ENCODE measurements at regions not wholly inside any gene's neighbourhood (a gene's known extent, or its start where the extent isn't known, plus 50 kb on each side); places are given as distances from the start of the nearest gene placed in this dataset.

DNA sequence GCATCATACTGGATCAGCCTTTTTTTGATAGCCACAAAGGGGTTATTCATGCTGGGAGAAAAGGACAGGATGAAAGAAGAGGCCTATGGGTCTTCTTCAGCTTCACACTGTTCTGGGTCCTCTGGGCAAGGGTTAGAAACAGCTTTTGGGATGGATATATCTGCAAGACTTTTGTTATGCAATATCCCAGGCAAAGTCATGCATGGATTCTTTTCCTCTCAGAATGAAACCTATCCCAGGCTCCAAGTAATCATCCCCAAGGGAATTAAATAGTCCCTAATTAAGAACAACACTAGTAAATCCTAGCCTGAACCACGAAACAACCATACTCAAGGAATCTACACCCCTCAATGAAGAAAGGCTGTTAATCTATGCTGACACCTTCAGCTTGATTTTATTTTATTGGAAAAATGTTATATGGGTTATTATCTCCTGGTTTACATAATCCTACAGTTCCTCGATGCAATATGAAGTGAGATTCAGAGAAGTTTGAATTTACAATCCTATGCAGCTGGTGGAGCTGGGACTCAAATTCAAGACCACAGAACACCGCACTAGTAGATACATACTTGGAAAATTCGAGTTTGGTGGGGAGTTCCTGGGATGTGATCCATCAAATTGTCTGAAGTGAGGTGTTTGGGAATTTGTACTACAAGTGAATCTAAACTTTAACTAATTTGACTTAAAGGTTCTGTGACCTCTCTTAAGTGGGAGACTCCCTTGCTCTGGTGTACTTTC, 338.6 kb downstream of the TBX15 start:
- dilution Hi-C loops (cut with HindIII; ENCODE audit: low sequenced_read_pairs, unreplicated experiment) (no loop called here), intact Hi-C loops (cut with micrococcal nuclease) (no loop called here), in situ Hi-C loops (cut with MboI; ENCODE audit: low sequenced_read_pairs) (no loop called here)
- Histone ChIP-seq H3K9ac (ENCODE audit: low read depth, low read length) (no peak overlapping the region), H2AFZ (replicated peaks; ENCODE audit: low read length, poor library complexity) (no peak overlapping the region), H4K5ac (ENCODE audit: low read depth, low read length) (no peak overlapping the region), H4K91ac (ENCODE audit: insufficient read depth, low read depth, low read length) (no peak overlapping the region), H3K4me3 (ENCODE audit: insufficient read depth, low read depth, low read length) (no peak overlapping the region), H2AK9ac (replicated peaks; ENCODE audit: low read depth, low read length, poor library complexity) (no peak overlapping the region), H3K27ac (ENCODE audit: insufficient read depth, low read length) (no peak overlapping the region), H3K4ac (ENCODE audit: low read depth, low read length) (no peak overlapping the region), H2BK5ac (ENCODE audit: low read depth, low read length, poor library complexity, severe bottlenecking) (no peak overlapping the region), H3K4me1 (ENCODE audit: control insufficient read depth, insufficient read depth, low read length) (no peaks in the 10 kb centered on the region), H3K9me3 (ENCODE audit: control insufficient read depth, insufficient read depth, low read length) (no peaks in the 10 kb centered on the region), H3K18ac (ENCODE audit: low read depth, low read length) (no peak overlapping the region), H2BK20ac (ENCODE audit: low read depth, low read length) (no peak overlapping the region), H3K9me1 (ENCODE audit: insufficient read depth, low read length) (no peaks in the 10 kb centered on the region), H3K56ac (ENCODE audit: extremely low read depth, insufficient read depth, low read length) (no peak overlapping the region), H4K20me1 (ENCODE audit: insufficient read depth, low read length) (no peaks in the 10 kb centered on the region), H3K27me3 (ENCODE audit: control insufficient read depth, insufficient read depth, low read length) (no peaks in the 10 kb centered on the region), H3K14ac (replicated peaks; ENCODE audit: low read depth, low read length) (no peak overlapping the region), H3K36me3 (ENCODE audit: control insufficient read depth, insufficient read depth, low read length) (no peaks in the 10 kb centered on the region), H3K79me1 (ENCODE audit: low read depth in 1 of 2, low read length in 2 of 2) (no peaks in the 10 kb centered on the region), H4K8ac (ENCODE audit: low read depth in 2 of 2, low read length in 2 of 2) (no peak overlapping the region), H2BK120ac (ENCODE audit: low read depth, low read length) (no peak overlapping the region), H3K23ac (ENCODE audit: low read depth, low read length) (no peak overlapping the region), H2AK5ac (ENCODE audit: low read depth, low read length) (no peak overlapping the region), H2BK15ac (ENCODE audit: low read depth, low read length) (no peak overlapping the region), H3K4me2 (ENCODE audit: low read depth, low read length) (no peak overlapping the region)
- CTCF ChIA-PET: no interaction called here
- POLR2A ChIA-PET (ENCODE audit: unreplicated experiment): no interaction called here
- BruUV-seq (replicated peaks): no TSS peak
- TF ChIP-seq RFX5 (IDR thresholded peaks at IDR 0.05; ENCODE audit: low read depth, low read length): no peak
- no peak for TF ChIP-seq FOS (IDR thresholded peaks at IDR 0.05; ENCODE audit: low read depth, low read length)
- no peak for TF ChIP-seq CTCF (conservative IDR thresholded peaks at IDR 0.05; ENCODE audit: low read depth, low read length)
- no peak for TF ChIP-seq USF2 (IDR thresholded peaks at IDR 0.05; ENCODE audit: low read depth, low read length)
- no peak for TF ChIP-seq CEBPB (IDR thresholded peaks at IDR 0.05; ENCODE audit: low read depth, low read length)
- no peak for TF ChIP-seq RCOR1 (IDR thresholded peaks at IDR 0.05; ENCODE audit: insufficient replicate concordance, low read length)
- no peak for TF ChIP-seq POLR2A (IDR thresholded peaks at IDR 0.05; ENCODE audit: low read depth, low read length)
- no peak for TF ChIP-seq MAFK (IDR thresholded peaks at IDR 0.05; ENCODE audit: low read depth, low read length)
- TF ChIP-seq MAZ (IDR thresholded peaks at IDR 0.05; ENCODE audit: borderline replicate concordance, low read depth, low read length): no peak
- no peak for TF ChIP-seq MXI1 (IDR thresholded peaks at IDR 0.05; ENCODE audit: borderline replicate concordance, low read depth, low read length)
- no peak for TF ChIP-seq CHD1 (IDR thresholded peaks at IDR 0.05; ENCODE audit: low read depth, low read length)
- no peak for TF ChIP-seq BHLHE40 (IDR thresholded peaks at IDR 0.05; ENCODE audit: low read depth, low read length)
- no peak for TF ChIP-seq NFE2L2 (IDR thresholded peaks at IDR 0.05; ENCODE audit: low read depth, low read length)
- no peak for TF ChIP-seq SMC3 (IDR thresholded peaks at IDR 0.05; ENCODE audit: low read depth, low read length)
- no peak for TF ChIP-seq ELK1 (IDR thresholded peaks at IDR 0.05; ENCODE audit: borderline replicate concordance, low read depth, low read length)
- no peak for TF ChIP-seq RAD21 (IDR thresholded peaks at IDR 0.05; ENCODE audit: low read length)
- no peak for ATAC-seq (ENCODE audit: low read depth)
- WGBS, 2 experiments (ENCODE audit: extremely low coverage in 2 of 2, insufficient read length in 1 of 2): no CpG with 5 or more reads among the region's 4 CpGs
- DNase-seq: no peak
